Ovary (tissue), 7 donors: ENCODE measurements at regions not wholly inside any gene's neighbourhood (a gene's known extent, or its start where the extent isn't known, plus 50 kb on each side); places are given as distances from the start of the nearest gene placed in this dataset.
"Not testable (repeated sequence)": the region's sequence is repeated elsewhere in the genome, so short reads cannot be mapped to it uniquely, and the experiment has no call there.

ENCODE experiments used
- DNase-seq, 5 donors: peaks; one replicate each; pipeline ENCODE4 v3.0.0-alpha.2; 2019 to 2020
- H3K27ac ChIP-seq, 2 donors: fragments of 200-600 bp; one replicate each; pipeline versions ENCODE4 v1.5.1 to v1.8.0; 2019 to 2022
- H3K27me3 ChIP-seq: fragments of 200-600 bp; one replicate; pipeline ENCODE4 v1.8.0; 2022
- H3K36me3 ChIP-seq: fragments of 200-600 bp; sonication (generic); one replicate; pipeline ENCODE4 v1.5.1; 2019
- H3K4me1 ChIP-seq: one replicate; pipeline ENCODE4 v1.8.1; 2013; ENCODE audit warnings: mild to moderate bottlenecking, moderate library complexity; ENCODE audit not compliant: insufficient read depth
- H3K4me3 ChIP-seq: fragments of 200-600 bp; sonication (generic); one replicate; pipeline ENCODE4 v1.5.1; 2017
- H3K9me3 ChIP-seq, 2 donors: fragments of 200-600 bp in 1 of 2; sonication (generic) in 1 of 2; one replicate each; pipeline versions ENCODE4 v1.5.1 to v1.8.1; 2013 to 2019; ENCODE audit warnings: mild to moderate bottlenecking in 1 of 2, moderate library complexity in 1 of 2
- EP300 ChIP-seq: sonication (generic); formaldehyde crosslinking; IDR thresholded peaks from one replicate; pipeline ENCODE4 v1.6.1; 2017; ENCODE audit warnings: antibody characterized with exemption
- POLR2A ChIP-seq: fragments of 450-650 bp; IDR thresholded peaks from one replicate; pipeline ENCODE4 v1.6.1; 2017; ENCODE audit warnings: antibody characterized with exemption, mild to moderate bottlenecking, moderate library complexity
- WGBS, 3 donors: extraction: QIAGEN DNeasy Blood & Tissue Kit in 1 of 3; methylation state at CpG; one replicate each; pipeline versions ENCODE4 v1.1.5 to v1.1.7; 2013 to 2017; 5-methylcytosine and 5-hydroxymethylcytosine counted together
- intact Hi-C, 4 donors: fragments of 100-400 bp; cut with DNase I; formaldehyde crosslinking; loops; one replicate each; pipeline versions ENCODE4 v1.11.0 to v1.15.1; 2022 to 2023
- TF ChIP-seq, protein P1 (sequence below), 3 donors: fragments of 450-650 bp in 2 of 3; fragments of 200-600 bp in 1 of 3; IDR thresholded peaks; one replicate each; pipeline versions ENCODE4 v1.5.1 to v1.8.0; 2016 to 2022; ENCODE audit warnings: antibody characterized with exemption in 3 of 3, mild to moderate bottlenecking in 1 of 3
- donor health status: DM: no; HTN: no; CAD: no; lungs with moderate emphysema.
- donor health status: DM: no; HTN: no; CAD: no.
- donor health status: Bipolar disorder and iron deficiency.
- donor health status: DM: no; HTN: no; CAD: no.
- donor health status: DM: yes; HTN: yes; CAD: no.

DNA sequence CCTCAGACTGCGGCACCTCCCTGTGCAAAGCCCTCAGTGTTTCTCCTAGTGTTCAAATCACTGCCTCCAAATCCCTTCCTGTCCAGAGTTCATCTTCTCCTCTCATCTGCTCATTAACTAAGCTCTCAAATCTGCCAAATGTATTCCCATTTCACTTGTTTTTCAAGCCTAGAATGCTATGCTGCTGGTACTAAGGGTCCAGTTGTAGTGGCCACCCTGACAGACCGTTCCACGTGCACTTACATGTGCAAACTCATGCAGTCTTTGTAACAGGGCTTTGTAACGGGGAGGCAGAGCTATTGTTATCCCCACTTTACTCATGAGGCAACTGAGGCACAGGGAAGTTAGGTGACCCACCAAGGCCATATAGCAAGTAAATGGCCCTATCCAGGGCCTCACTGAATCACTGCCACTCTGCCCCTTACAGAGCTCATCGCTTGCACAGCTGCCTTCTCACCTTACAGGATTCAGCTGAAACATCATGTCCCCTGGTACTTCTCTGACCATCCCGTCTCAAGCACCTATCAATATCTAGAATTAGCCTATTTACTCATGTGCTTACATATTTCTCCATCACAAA, 153.0 kb upstream of the PDE1C start:
- Histone ChIP-seq H3K27ac (no peak overlapping the region), H3K27me3 (no peaks in the 10 kb centered on the region), H3K9me3 (no peaks in the 10 kb centered on the region), H3K4me3 (no peak overlapping the region), H3K36me3 (no peaks in the 10 kb centered on the region), H3K4me1 (no peaks in the 10 kb centered on the region)
- no peak for DNase-seq
- 83 to 90% (median 84%) methylated on average over 6 of the region's 6 CpGs for WGBS, 3 donors
- TF ChIP-seq EP300 (no peak), POLR2A (no peak)
- TF ChIP-seq, protein P1, sequence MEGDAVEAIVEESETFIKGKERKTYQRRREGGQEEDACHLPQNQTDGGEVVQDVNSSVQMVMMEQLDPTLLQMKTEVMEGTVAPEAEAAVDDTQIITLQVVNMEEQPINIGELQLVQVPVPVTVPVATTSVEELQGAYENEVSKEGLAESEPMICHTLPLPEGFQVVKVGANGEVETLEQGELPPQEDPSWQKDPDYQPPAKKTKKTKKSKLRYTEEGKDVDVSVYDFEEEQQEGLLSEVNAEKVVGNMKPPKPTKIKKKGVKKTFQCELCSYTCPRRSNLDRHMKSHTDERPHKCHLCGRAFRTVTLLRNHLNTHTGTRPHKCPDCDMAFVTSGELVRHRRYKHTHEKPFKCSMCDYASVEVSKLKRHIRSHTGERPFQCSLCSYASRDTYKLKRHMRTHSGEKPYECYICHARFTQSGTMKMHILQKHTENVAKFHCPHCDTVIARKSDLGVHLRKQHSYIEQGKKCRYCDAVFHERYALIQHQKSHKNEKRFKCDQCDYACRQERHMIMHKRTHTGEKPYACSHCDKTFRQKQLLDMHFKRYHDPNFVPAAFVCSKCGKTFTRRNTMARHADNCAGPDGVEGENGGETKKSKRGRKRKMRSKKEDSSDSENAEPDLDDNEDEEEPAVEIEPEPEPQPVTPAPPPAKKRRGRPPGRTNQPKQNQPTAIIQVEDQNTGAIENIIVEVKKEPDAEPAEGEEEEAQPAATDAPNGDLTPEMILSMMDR (IDR thresholded peaks at IDR 0.05): no peak
- intact Hi-C loops: no loop called here

DNA sequence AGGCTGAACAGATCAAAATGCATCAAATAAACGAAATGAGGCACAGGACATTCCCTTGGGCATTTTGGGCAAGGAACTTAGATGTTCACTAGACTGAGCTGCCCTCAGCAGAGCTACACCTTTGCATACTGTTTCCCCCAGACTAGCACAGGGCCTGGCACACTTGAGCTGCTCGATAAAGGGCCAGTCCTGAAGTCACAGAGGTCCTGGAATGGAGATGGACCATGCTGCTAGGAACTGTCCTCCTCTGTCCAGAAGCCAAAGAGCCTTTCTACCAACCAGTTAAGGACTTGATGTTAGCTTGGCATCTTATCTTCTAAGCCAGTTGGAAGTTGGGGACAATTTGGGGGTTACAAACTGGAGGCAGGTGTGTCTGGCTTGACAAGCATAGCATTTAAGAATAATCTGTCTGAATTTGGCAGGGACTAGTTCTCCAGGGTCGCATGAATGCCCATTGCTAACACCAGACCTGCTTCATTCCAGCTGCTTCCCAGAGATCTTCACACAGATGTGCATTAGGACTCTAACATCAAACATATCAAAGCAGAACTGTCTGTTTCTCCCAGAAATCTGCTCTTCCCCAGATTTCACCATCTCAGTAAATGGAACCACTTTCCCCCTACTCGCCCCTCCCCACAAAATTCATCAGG, 152.2 kb upstream of the PDE1C start:
- TF ChIP-seq POLR2A: no peak
- TF ChIP-seq, protein P1 (IDR thresholded peaks at IDR 0.05): no peak
- TF ChIP-seq EP300: no peak
- no peak for DNase-seq
- Histone ChIP-seq H3K4me3 (no peak overlapping the region), H3K9me3 (no peaks in the 10 kb centered on the region), H3K27me3 (no peaks in the 10 kb centered on the region), H3K4me1 (no peaks in the 10 kb centered on the region), H3K36me3 (no peaks in the 10 kb centered on the region), H3K27ac (no peak overlapping the region)
- WGBS, 3 donors: 50 to 80% (median 58%) methylated on average over 4 of the region's 4 CpGs
- intact Hi-C loops: no loop called here

DNA sequence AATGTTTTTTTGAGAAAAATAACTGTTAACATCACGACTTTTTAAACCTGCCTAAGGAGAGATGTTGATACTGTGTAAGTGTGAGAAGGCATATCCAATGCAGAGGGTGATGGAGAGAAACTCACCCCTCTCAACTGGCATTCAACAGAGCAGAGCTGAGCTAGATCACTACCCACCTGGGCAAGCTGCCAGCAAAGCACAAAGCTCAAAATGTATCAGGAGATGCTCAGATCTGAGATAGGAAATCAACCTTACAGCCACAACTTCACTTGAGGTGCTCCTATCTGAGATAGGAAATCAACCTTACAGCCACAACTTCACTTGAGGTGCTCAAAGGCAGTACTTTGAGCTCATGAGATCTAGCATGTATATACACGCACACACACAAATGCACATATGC, 151.5 kb upstream of the PDE1C start:
- no peak overlapping the region for H3K27ac ChIP-seq
- 71 to 78% (median 71%) methylated on average over 2 of the region's 2 CpGs for WGBS, 3 donors
- intact Hi-C loops: no loop called here
- no peaks in the 10 kb centered on the region for H3K27me3 ChIP-seq
- no peaks in the 10 kb centered on the region for H3K4me1 ChIP-seq
- H3K9me3 ChIP-seq: no peaks in the 10 kb centered on the region
- no peak overlapping the region for H3K4me3 ChIP-seq
- H3K36me3 ChIP-seq: no peaks in the 10 kb centered on the region
- DNase-seq: no peak
- no peak for TF ChIP-seq POLR2A
- TF ChIP-seq EP300: no peak
- TF ChIP-seq, protein P1 (IDR thresholded peaks at IDR 0.05): no peak

DNA sequence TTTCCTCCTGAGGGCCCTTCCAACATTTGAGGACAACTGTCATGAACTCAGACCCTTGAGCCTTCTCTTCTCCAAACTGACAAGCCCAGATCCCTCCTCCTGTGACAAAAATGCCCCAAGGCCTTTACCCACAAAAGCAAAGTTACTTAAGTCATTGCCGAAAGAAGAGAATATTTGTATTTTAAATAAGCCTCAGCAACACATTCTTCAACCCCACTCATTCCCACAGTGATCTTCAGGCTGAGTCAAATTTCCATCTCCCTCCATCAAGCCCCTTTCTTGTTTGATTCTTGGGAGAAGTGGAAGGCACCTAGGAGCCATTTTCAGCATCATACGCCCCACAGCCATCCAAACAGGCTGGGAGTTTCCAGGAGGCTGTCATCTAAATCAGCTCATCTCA, 150.8 kb upstream of the PDE1C start:
- no peak overlapping the region for H3K27ac ChIP-seq
- no peak overlapping the region for H3K4me3 ChIP-seq
- no peak for DNase-seq
- intact Hi-C loops: no loop called here
- H3K27me3 ChIP-seq: no peaks in the 10 kb centered on the region
- H3K4me1 ChIP-seq: no peaks in the 10 kb centered on the region
- WGBS, 3 donors: 82 to 86% (median 86%) methylated on average over 2 of the region's 2 CpGs
- no peaks in the 10 kb centered on the region for H3K36me3 ChIP-seq
- H3K9me3 ChIP-seq: no peaks in the 10 kb centered on the region
- TF ChIP-seq EP300: no peak
- no peak for TF ChIP-seq POLR2A
- TF ChIP-seq, protein P1 (IDR thresholded peaks at IDR 0.05): no peak

DNA sequence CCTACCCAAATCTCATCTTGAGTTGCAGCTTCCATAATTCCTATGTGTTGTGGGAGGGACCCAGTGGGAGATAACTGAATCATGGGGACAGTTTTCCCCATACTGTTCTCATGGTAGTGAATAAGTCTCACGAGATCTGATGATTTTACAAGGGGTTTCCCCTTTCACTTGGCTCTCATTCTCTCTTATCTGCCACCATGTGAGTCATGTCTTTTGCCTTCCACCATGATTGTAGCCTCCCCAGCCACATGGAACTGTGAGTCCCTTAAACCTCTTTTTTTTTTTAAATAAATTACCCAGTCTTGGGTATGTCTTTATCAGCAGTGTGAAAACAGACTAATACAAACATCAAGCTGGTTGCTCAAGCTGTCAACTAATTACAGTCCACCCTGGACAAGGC, 149.6 kb upstream of the PDE1C start:
- H3K4me3 ChIP-seq, H3K4me1 ChIP-seq, H3K27me3 ChIP-seq, H3K9me3 ChIP-seq, intact Hi-C loops, H3K27ac ChIP-seq, H3K36me3 ChIP-seq, DNase-seq: not testable (repeated sequence)
- 29 to 64% (median 35%) methylated on average over 1 of the region's 1 CpG for WGBS, 3 donors
